ENCODE measurements at regions not wholly inside any gene's neighbourhood (a gene's known extent, or its start where the extent isn't known, plus 50 kb on each side); places are given as distances from the start of the nearest gene placed in this dataset.

DNA sequence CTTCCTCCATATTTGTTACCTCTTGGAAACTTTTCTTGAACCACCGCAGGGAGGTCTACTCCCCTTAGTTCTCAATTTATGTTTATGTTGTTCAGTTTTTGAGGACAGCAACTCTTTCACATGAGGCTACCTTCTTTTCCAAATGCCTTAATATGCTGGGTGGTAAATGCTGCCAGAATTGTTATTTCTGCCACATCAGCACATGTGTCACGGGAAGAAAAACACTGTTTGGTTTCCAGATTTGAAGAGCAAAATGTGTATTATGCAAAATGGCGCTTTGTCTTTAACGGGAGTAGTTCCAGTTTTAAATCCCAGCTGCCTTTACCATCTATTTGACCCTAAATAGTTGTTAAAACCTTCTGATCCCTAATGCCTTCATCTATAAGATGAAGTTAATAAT is 606.2 kb upstream of the TBL1XR1 start:
- no peak for TF ChIP-seq POLR2A (IDR thresholded peaks at IDR 0.05; ENCODE audit: extremely low read depth, insufficient read length)
- TF ChIP-seq, protein P1, sequence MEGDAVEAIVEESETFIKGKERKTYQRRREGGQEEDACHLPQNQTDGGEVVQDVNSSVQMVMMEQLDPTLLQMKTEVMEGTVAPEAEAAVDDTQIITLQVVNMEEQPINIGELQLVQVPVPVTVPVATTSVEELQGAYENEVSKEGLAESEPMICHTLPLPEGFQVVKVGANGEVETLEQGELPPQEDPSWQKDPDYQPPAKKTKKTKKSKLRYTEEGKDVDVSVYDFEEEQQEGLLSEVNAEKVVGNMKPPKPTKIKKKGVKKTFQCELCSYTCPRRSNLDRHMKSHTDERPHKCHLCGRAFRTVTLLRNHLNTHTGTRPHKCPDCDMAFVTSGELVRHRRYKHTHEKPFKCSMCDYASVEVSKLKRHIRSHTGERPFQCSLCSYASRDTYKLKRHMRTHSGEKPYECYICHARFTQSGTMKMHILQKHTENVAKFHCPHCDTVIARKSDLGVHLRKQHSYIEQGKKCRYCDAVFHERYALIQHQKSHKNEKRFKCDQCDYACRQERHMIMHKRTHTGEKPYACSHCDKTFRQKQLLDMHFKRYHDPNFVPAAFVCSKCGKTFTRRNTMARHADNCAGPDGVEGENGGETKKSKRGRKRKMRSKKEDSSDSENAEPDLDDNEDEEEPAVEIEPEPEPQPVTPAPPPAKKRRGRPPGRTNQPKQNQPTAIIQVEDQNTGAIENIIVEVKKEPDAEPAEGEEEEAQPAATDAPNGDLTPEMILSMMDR (IDR thresholded peaks at IDR 0.05; ENCODE audit: low read depth, low read length): no peak
- no peak for TF ChIP-seq MAX (IDR thresholded peaks at IDR 0.05; ENCODE audit: low read depth, low read length)
